ENCODE measurements at regions not wholly inside any gene's neighbourhood (a gene's known extent, or its start where the extent isn't known, plus 50 kb on each side); places are given as distances from the start of the nearest gene placed in this dataset.
"Not testable (repeated sequence)": the region's sequence is repeated elsewhere in the genome, so short reads cannot be mapped to it uniquely, and the experiment has no call there.

DNA sequence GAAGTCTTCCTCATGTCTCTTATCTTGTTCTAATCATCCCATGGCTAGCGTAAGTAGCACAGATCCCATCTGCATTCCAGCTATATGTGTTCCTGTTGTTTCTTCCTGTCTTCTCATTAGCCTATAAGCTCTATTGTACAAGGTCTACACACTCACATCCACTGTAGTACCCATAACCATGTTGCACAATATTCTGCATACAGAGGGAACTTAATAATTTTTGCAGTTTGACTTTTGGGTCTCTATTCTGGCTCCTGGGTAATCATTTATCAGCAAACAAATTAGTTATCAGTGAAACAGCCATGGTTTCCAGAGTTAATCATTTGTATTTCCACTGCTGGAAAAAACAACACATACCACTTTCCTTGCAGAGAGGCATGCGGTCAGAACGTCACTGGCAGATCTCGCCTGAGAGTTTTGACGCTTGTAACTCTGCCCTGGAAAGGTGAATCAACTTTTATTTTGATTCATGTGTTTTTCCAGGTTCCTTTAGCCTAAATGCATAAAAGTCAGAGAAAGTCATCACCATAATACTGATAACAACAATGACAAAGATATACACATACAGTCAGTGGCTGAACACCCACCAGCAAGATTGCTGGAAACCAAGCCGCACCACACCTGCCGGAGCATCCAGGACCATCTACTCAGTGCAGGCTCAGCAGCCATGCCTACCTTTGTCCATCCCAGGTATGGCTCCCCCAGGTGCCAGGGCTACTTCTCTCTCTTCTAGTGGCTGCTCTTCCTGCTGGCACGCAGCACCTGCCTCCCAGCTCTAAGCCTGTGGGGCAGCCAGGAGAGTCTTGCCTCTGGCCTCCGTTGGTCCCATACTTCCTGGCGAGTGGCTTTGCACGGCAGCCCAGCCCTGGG lies 158.2 kb downstream of the QRSL1 start:
- no peak overlapping the region for H3K4me3 ChIP-seq (ENCODE audit: low read depth, low read length)
- H3K27me3 ChIP-seq (ENCODE audit: control insufficient read depth, insufficient read depth, low read length) = no peaks in the 10 kb centered on the region
- no peaks in the 10 kb centered on the region for H3K36me3 ChIP-seq (ENCODE audit: control insufficient read depth, insufficient read depth, low read length)
- H3K27ac ChIP-seq (ENCODE audit: low read depth, low read length) = no peak overlapping the region
- no peak overlapping the region for H3K9ac ChIP-seq (ENCODE audit: low read length)
- H3K4me1 ChIP-seq (ENCODE audit: control insufficient read depth, insufficient read depth, low read length) = peaks cover 4% of the 10 kb centered on the region; the same call in 1 of the 2 replicates
- no peaks in the 10 kb centered on the region for H3K9me3 ChIP-seq (ENCODE audit: control insufficient read depth, insufficient read depth, low read depth, low read length)

GRCh38 chr6:106785298-106785697 lies 155.9 kb downstream of the QRSL1 start:
- H3K4me1 ChIP-seq (ENCODE audit: control insufficient read depth, insufficient read depth, low read length) = peaks cover 4% of the 10 kb centered on the region; the same call in 1 of the 2 replicates
- H3K27me3 ChIP-seq (ENCODE audit: control insufficient read depth, insufficient read depth, low read length) = no peaks in the 10 kb centered on the region
- H3K9ac ChIP-seq (ENCODE audit: low read length) = no peak overlapping the region
- H3K27ac ChIP-seq (ENCODE audit: low read depth, low read length) = no peak overlapping the region
- H3K9me3 ChIP-seq (ENCODE audit: control insufficient read depth, insufficient read depth, low read depth, low read length) = peaks cover 15% of the 10 kb centered on the region; the same call in 1 of the 2 replicates
- H3K4me3 ChIP-seq (ENCODE audit: low read depth, low read length) = no peak overlapping the region
- H3K36me3 ChIP-seq (ENCODE audit: control insufficient read depth, insufficient read depth, low read length) = no peaks in the 10 kb centered on the region

GRCh38 chr6:106783640-106784566 lies 154.5 kb downstream of the QRSL1 start:
- Histone ChIP-seq H3K27me3 (ENCODE audit: control insufficient read depth, insufficient read depth, low read length) (no peaks in the 10 kb centered on the region), H3K9ac (ENCODE audit: low read length) (no peak overlapping the region), H3K4me1 (ENCODE audit: control insufficient read depth, insufficient read depth, low read length) (peaks cover 4% of the 10 kb centered on the region; the same call in 1 of the 2 replicates), H3K27ac (ENCODE audit: low read depth, low read length) (no peak overlapping the region), H3K9me3 (ENCODE audit: control insufficient read depth, insufficient read depth, low read depth, low read length) (peaks cover 26% of the 10 kb centered on the region), H3K36me3 (ENCODE audit: control insufficient read depth, insufficient read depth, low read length) (no peaks in the 10 kb centered on the region), H3K4me3 (ENCODE audit: low read depth, low read length) (no peak overlapping the region)

- Histone ChIP-seq H3K4me3 (ENCODE audit: low read depth, low read length) (no peak overlapping the region), H3K27ac (ENCODE audit: low read depth, low read length) (no peak overlapping the region), H3K4me1 (ENCODE audit: control insufficient read depth, insufficient read depth, low read length) (peaks cover 4% of the 10 kb centered on the region; the same call in 1 of the 2 replicates), H3K9me3 (ENCODE audit: control insufficient read depth, insufficient read depth, low read depth, low read length) (peaks cover 35% of the 10 kb centered on the region), H3K9ac (ENCODE audit: low read length) (no peak overlapping the region), H3K36me3 (ENCODE audit: control insufficient read depth, insufficient read depth, low read length) (no peaks in the 10 kb centered on the region), H3K27me3 (ENCODE audit: control insufficient read depth, insufficient read depth, low read length) (no peaks in the 10 kb centered on the region)
Measured at GRCh38 chr6:106782536-106783285, 153.3 kb downstream of the QRSL1 start.

DNA sequence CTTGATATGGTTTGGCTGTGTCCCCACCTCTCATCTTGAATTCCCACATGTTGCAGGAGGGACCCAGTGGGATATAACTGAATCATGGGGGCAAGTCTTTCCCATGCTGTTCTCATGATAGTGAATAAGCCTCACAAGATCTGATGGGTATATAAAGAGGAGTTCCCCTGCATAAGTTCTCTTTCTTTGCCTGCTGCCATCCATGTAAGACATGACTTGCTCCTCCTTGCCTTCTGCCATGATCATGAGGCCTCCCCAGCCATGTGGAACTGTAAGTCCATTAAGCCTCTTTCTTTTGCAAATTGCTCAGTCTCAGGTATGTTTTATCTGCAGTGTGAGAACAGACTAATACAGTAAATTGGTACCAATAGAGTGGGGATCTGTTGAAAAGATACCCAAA lies 150.2 kb downstream of the QRSL1 start:
- H3K27me3 ChIP-seq (ENCODE audit: control insufficient read depth, insufficient read depth, low read length) = not testable (repeated sequence)

DNA sequence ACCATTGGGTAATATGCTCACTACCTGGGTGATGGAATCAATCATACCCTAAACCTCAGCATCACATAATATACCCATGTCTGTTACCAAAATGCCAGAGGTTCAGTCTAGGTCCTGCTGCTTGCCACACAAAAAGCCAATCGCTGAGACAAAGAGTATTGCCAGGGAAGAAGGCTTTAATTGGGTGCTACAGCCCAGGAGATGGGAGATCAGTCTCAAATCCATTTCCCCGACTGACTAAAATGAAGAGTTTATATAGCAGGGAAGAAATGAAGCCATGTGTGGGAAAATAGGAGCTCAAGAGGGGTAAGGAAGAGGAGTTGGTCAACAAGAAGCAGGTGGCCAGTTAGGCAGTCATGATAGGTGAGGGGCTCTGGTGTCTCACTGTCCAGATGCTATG lies 149.6 kb downstream of the QRSL1 start:
- no peak overlapping the region for H3K4me3 ChIP-seq (ENCODE audit: low read depth, low read length)
- H3K36me3 ChIP-seq (ENCODE audit: control insufficient read depth, insufficient read depth, low read length) = no peaks in the 10 kb centered on the region
- H3K9ac ChIP-seq (ENCODE audit: low read length) = no peak overlapping the region
- peaks cover 35% of the 10 kb centered on the region for H3K9me3 ChIP-seq (ENCODE audit: control insufficient read depth, insufficient read depth, low read depth, low read length)
- no peak overlapping the region for H3K27ac ChIP-seq (ENCODE audit: low read depth, low read length)
- no peaks in the 10 kb centered on the region for H3K27me3 ChIP-seq (ENCODE audit: control insufficient read depth, insufficient read depth, low read length)
- peaks cover 4% of the 10 kb centered on the region; the same call in 1 of the 2 replicates for H3K4me1 ChIP-seq (ENCODE audit: control insufficient read depth, insufficient read depth, low read length)

More for the DNA sequence above, 150.2 kb downstream of the QRSL1 start:
- H3K9ac ChIP-seq (ENCODE audit: low read length); H3K27ac ChIP-seq (ENCODE audit: low read depth, low read length); H3K36me3 ChIP-seq (ENCODE audit: control insufficient read depth, insufficient read depth, low read length); H3K4me1 ChIP-seq (ENCODE audit: control insufficient read depth, insufficient read depth, low read length); H3K4me3 ChIP-seq (ENCODE audit: low read depth, low read length): not testable (repeated sequence)
- peaks cover 35% of the 10 kb centered on the region for H3K9me3 ChIP-seq (ENCODE audit: control insufficient read depth, insufficient read depth, low read depth, low read length)

DNA sequence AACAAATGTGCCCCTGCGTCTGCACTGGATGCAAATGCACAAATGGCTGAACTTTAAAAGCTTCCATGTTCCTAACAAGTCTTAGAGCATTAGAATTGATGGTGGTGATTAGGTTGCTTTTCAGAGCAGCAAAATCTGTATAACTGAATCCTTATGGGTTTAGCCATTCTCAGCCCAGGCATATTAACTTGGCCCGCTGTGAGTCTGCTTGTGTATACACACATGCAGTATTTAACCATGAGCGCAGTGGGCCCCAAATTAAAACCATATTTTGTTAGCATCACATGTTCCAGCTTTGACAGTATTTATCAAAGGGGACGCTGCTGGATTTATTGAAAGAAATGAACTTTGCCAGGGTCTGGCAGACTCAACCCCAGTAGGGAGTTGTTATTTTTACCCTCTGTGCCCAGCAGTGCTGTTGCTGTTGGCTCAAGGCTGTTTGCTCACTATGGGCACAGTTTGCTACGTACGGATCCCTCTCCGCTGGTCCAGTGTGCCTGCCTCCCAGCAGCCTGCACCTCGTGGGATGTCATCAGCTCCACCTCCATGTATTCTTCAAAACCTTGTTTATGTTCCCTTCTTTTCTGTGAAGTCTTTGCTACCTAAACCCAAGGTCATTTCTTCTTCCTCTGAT lies 144.7 kb downstream of the QRSL1 start:
- H3K9ac ChIP-seq (ENCODE audit: low read length) = no peak overlapping the region
- no peaks in the 10 kb centered on the region for H3K4me1 ChIP-seq (ENCODE audit: control insufficient read depth, insufficient read depth, low read length)
- H3K27ac ChIP-seq (ENCODE audit: low read depth, low read length) = no peak overlapping the region
- no peaks in the 10 kb centered on the region for H3K27me3 ChIP-seq (ENCODE audit: control insufficient read depth, insufficient read depth, low read length)
- no peak overlapping the region for H3K4me3 ChIP-seq (ENCODE audit: low read depth, low read length)
- H3K36me3 ChIP-seq (ENCODE audit: control insufficient read depth, insufficient read depth, low read length) = no peaks in the 10 kb centered on the region
- peaks cover 31% of the 10 kb centered on the region for H3K9me3 ChIP-seq (ENCODE audit: control insufficient read depth, insufficient read depth, low read depth, low read length)

- Histone ChIP-seq H3K27ac (ENCODE audit: low read depth, low read length) (no peak overlapping the region), H3K4me1 (ENCODE audit: control insufficient read depth, insufficient read depth, low read length) (no peaks in the 10 kb centered on the region), H3K4me3 (ENCODE audit: low read depth, low read length) (no peak overlapping the region), H3K9ac (ENCODE audit: low read length) (no peak overlapping the region), H3K9me3 (ENCODE audit: control insufficient read depth, insufficient read depth, low read depth, low read length) (peaks cover 26% of the 10 kb centered on the region), H3K36me3 (ENCODE audit: control insufficient read depth, insufficient read depth, low read length) (no peaks in the 10 kb centered on the region), H3K27me3 (ENCODE audit: control insufficient read depth, insufficient read depth, low read length) (no peaks in the 10 kb centered on the region)
Measured at GRCh38 chr6:106773522-106773921, 144.1 kb downstream of the QRSL1 start.

- Histone ChIP-seq H3K27ac (ENCODE audit: low read depth, low read length) (no peak overlapping the region), H3K9ac (ENCODE audit: low read length) (no peak overlapping the region), H3K27me3 (ENCODE audit: control insufficient read depth, insufficient read depth, low read length) (no peaks in the 10 kb centered on the region), H3K4me3 (ENCODE audit: low read depth, low read length) (no peak overlapping the region), H3K9me3 (ENCODE audit: control insufficient read depth, insufficient read depth, low read depth, low read length) (peaks cover 21% of the 10 kb centered on the region), H3K4me1 (ENCODE audit: control insufficient read depth, insufficient read depth, low read length) (no peaks in the 10 kb centered on the region), H3K36me3 (ENCODE audit: control insufficient read depth, insufficient read depth, low read length) (no peaks in the 10 kb centered on the region)
Measured at GRCh38 chr6:106772270-106773142, 143.1 kb downstream of the QRSL1 start.
